Prostate gland (tissue), 2 donors: ENCODE measurements at regions not wholly inside any gene's neighbourhood (a gene's known extent, or its start where the extent isn't known, plus 50 kb on each side); places are given as distances from the start of the nearest gene placed in this dataset.

Experiments used
- DNase-seq: peaks from one replicate; pipeline ENCODE4 v3.0.0-alpha.2; 2019; ENCODE audit warnings: low spot score
- H3K27ac ChIP-seq, 2 donors: fragments of 200-600 bp; sonication (generic); 2 replicates each; pipeline ENCODE4 v1.5.1; 2017 to 2019
- H3K27me3 ChIP-seq: fragments of 200-600 bp; sonication (generic); replicated peaks from 2 replicates; pipeline ENCODE4 v1.5.1; 2019; ENCODE audit not compliant: insufficient read depth
- H3K36me3 ChIP-seq, 2 donors: fragments of 200-600 bp; sonication (generic); 1 replicate in 1 of 2; 2 replicates in 1 of 2; pipeline versions ENCODE4 v1.5.1 to v1.8.1; 2017 to 2019
- H3K4me1 ChIP-seq: fragments of 200-600 bp; sonication (generic); replicated peaks from 2 replicates; pipeline ENCODE4 v1.5.1; 2019
- H3K4me3 ChIP-seq, 2 donors: fragments of 200-600 bp; sonication (generic); 2 replicates each; pipeline ENCODE4 v1.5.1; 2017 to 2019
- H3K9me3 ChIP-seq: fragments of 200-600 bp; sonication (generic); 2 replicates; pipeline ENCODE4 v1.5.1; 2017
- CTCF ChIP-seq, 4 experiments: fragments of 200-600 bp in 2 of 4; fragments of 450-650 bp in 2 of 4; sonication (generic) in 2 of 4; IDR thresholded peaks; 1 replicate in 3 of 4; 2 replicates in 1 of 4; pipeline ENCODE4 v1.5.1; 2016 to 2019; ENCODE audit warnings: antibody characterized with exemption in 4 of 4, mild to moderate bottlenecking in 2 of 4, moderate library complexity in 2 of 4
- POLR2A ChIP-seq: fragments of 450-650 bp; IDR thresholded peaks from one replicate; pipeline ENCODE4 v1.6.1; 2016; ENCODE audit warnings: antibody characterized with exemption, mild to moderate bottlenecking
- POLR2AphosphoS5 ChIP-seq: sonication (generic); formaldehyde crosslinking; IDR thresholded peaks from one replicate; pipeline ENCODE4 v1.6.1; 2017; ENCODE audit warnings: antibody characterized with exemption
- WGBS: methylation state at CpG from one replicate; pipeline ENCODE4 v1.1.5; 2018; 5-methylcytosine and 5-hydroxymethylcytosine counted together
- intact Hi-C: fragments of 100-400 bp; cut with DNase I; formaldehyde crosslinking; loops from one replicate; pipeline ENCODE4 v1.14.2; 2022

- no peak for TF ChIP-seq POLR2A
- no peak for TF ChIP-seq CTCF (IDR thresholded peaks at IDR 0.05)
- TF ChIP-seq POLR2AphosphoS5 = no peak
- Histone ChIP-seq H3K4me1 (no peaks in the 10 kb centered on the region), H3K27me3 (no peaks in the 10 kb centered on the region), H3K27ac (no peak overlapping the region), H3K36me3 (no peaks in the 10 kb centered on the region), H3K4me3 (no peak overlapping the region), H3K9me3 (no peaks in the 10 kb centered on the region)
- DNase-seq = no peak
- 55% methylated on average over 6 of the region's 6 CpGs for WGBS
- intact Hi-C loops = no loop called here
These were observed 112.7 kb upstream of the SLC35G4 start for GRCh38 chr18:11496526-11497172.

GRCh38 chr18:11495441-11495840, 114.0 kb upstream of the SLC35G4 start:
- 67% methylated on average over 6 of the region's 6 CpGs for WGBS
- no peak for DNase-seq
- no peak for TF ChIP-seq POLR2AphosphoS5
- no peak for TF ChIP-seq CTCF (IDR thresholded peaks at IDR 0.05)
- TF ChIP-seq POLR2A = no peak
- Histone ChIP-seq H3K27me3 (no peaks in the 10 kb centered on the region), H3K36me3 (no peaks in the 10 kb centered on the region), H3K4me1 (no peaks in the 10 kb centered on the region), H3K27ac (no peak overlapping the region), H3K4me3 (no peak overlapping the region), H3K9me3 (no peaks in the 10 kb centered on the region)
- intact Hi-C loops = no loop called here

GRCh38 chr18:11494107-11494506, 115.3 kb upstream of the SLC35G4 start:
- H3K9me3 ChIP-seq = no peaks in the 10 kb centered on the region
- H3K36me3 ChIP-seq = no peaks in the 10 kb centered on the region
- H3K4me1 ChIP-seq = no peaks in the 10 kb centered on the region
- no peak for TF ChIP-seq CTCF (IDR thresholded peaks at IDR 0.05)
- no peak for TF ChIP-seq POLR2A
- TF ChIP-seq POLR2AphosphoS5 = no peak
- no peak overlapping the region for H3K4me3 ChIP-seq
- no peak overlapping the region for H3K27ac ChIP-seq
- DNase-seq = no peak
- no peaks in the 10 kb centered on the region for H3K27me3 ChIP-seq
- intact Hi-C loops = no loop called here

GRCh38 chr18:11489266-11489899, 120.0 kb upstream of the SLC35G4 start:
- H3K9me3 ChIP-seq = no peaks in the 10 kb centered on the region
- 86% methylated on average over 4 of the region's 4 CpGs for WGBS
- H3K27ac ChIP-seq = no peak overlapping the region
- H3K4me1 ChIP-seq = no peaks in the 10 kb centered on the region
- intact Hi-C loops = no loop called here
- no peaks in the 10 kb centered on the region for H3K27me3 ChIP-seq
- no peak for TF ChIP-seq CTCF (IDR thresholded peaks at IDR 0.05)
- no peak for TF ChIP-seq POLR2AphosphoS5
- no peak for TF ChIP-seq POLR2A
- no peak for DNase-seq
- no peak overlapping the region for H3K4me3 ChIP-seq
- no peaks in the 10 kb centered on the region for H3K36me3 ChIP-seq

GRCh38 chr18:11488175-11488574, 121.2 kb upstream of the SLC35G4 start:
- no peaks in the 10 kb centered on the region for H3K9me3 ChIP-seq
- no peaks in the 10 kb centered on the region for H3K4me1 ChIP-seq
- DNase-seq = no peak
- no peaks in the 10 kb centered on the region for H3K27me3 ChIP-seq
- no peak overlapping the region for H3K27ac ChIP-seq
- 57% methylated on average over 3 of the region's 3 CpGs for WGBS
- H3K4me3 ChIP-seq = no peak overlapping the region
- no peaks in the 10 kb centered on the region for H3K36me3 ChIP-seq
- intact Hi-C loops = no loop called here
- no peak for TF ChIP-seq POLR2AphosphoS5
- no peak for TF ChIP-seq POLR2A
- TF ChIP-seq CTCF (IDR thresholded peaks at IDR 0.05) = no peak
